ENCODE measurements at regions not wholly inside any gene's neighbourhood (a gene's known extent, or its start where the extent isn't known, plus 50 kb on each side); places are given as distances from the start of the nearest gene placed in this dataset.

GRCh38 chr11:115965767-115966504 is 461.7 kb upstream of the CADM1 start:
- TF ChIP-seq CTCF (IDR thresholded peaks at IDR 0.05; ENCODE audit: low read depth, low read length, missing control alignments) = no peak
- H3K4me3 ChIP-seq (ENCODE audit: low read depth, low read length) = no peak overlapping the region
- in situ Hi-C loops (cut with HindIII; ENCODE audit: low sequenced_read_pairs) = no loop called here
- DNase-seq (ENCODE audit: low read depth) = peak; percentile 74

- no peak for TF ChIP-seq CTCF (IDR thresholded peaks at IDR 0.05; ENCODE audit: low read depth, low read length, missing control alignments)
- in situ Hi-C loops (cut with HindIII; ENCODE audit: low sequenced_read_pairs) = no loop called here
- H3K4me3 ChIP-seq (ENCODE audit: low read depth, low read length) = no peak overlapping the region
- DNase-seq (ENCODE audit: low read depth) = no peak
Observed at GRCh38 chr11:115964091-115964490, 459.9 kb upstream of the CADM1 start.

GRCh38 chr11:115963156-115963555 is 458.9 kb upstream of the CADM1 start:
- in situ Hi-C loops (cut with HindIII; ENCODE audit: low sequenced_read_pairs) = no loop called here

GRCh38 chr11:115961159-115962003 is 457.2 kb upstream of the CADM1 start:
- H3K4me3 ChIP-seq (ENCODE audit: low read depth, low read length) = no peak overlapping the region
- no peak for DNase-seq (ENCODE audit: low read depth)
- in situ Hi-C loops (cut with HindIII; ENCODE audit: low sequenced_read_pairs) = no loop called here
- TF ChIP-seq CTCF (IDR thresholded peaks at IDR 0.05; ENCODE audit: low read depth, low read length, missing control alignments) = no peak

More at GRCh38 chr11:115963156-115963555, 458.9 kb upstream of the CADM1 start:
- no peak overlapping the region for H3K4me3 ChIP-seq (ENCODE audit: low read depth, low read length)
- no peak for TF ChIP-seq CTCF (IDR thresholded peaks at IDR 0.05; ENCODE audit: low read depth, low read length, missing control alignments)
- no peak for DNase-seq (ENCODE audit: low read depth)

GRCh38 chr11:115959081-115959486 is 454.9 kb upstream of the CADM1 start:
- in situ Hi-C loops (cut with HindIII; ENCODE audit: low sequenced_read_pairs) = no loop called here
- DNase-seq (ENCODE audit: low read depth) = no peak
- TF ChIP-seq CTCF (IDR thresholded peaks at IDR 0.05; ENCODE audit: low read depth, low read length, missing control alignments) = no peak
- no peak overlapping the region for H3K4me3 ChIP-seq (ENCODE audit: low read depth, low read length)

GRCh38 chr11:115958089-115959000 is 454.1 kb upstream of the CADM1 start:
- TF ChIP-seq CTCF (IDR thresholded peaks at IDR 0.05; ENCODE audit: low read depth, low read length, missing control alignments) = no peak
- in situ Hi-C loops (cut with HindIII; ENCODE audit: low sequenced_read_pairs) = no loop called here
- no peak for DNase-seq (ENCODE audit: low read depth)
- no peak overlapping the region for H3K4me3 ChIP-seq (ENCODE audit: low read depth, low read length)
